B cell (primary cell): ENCODE measurements at regions not wholly inside any gene's neighbourhood (a gene's known extent, or its start where the extent isn't known, plus 50 kb on each side); places are given as distances from the start of the nearest gene placed in this dataset.

ENCODE experiments used
- ATAC-seq: fragments of 200-7000 bp; cut with Tn5 transposase; one replicate; pipeline ENCODE4 v1.10.0; 2021; ENCODE audit warnings: low read depth, mild to moderate bottlenecking, moderate number of reproducible peaks, moderate library complexity
- CTCF ChIA-PET: fragments of 350-600 bp; sonication (Branson Sonifier 250); formaldehyde crosslinking; loops from one replicate; lab custom pipeline; 2021; ENCODE audit warnings: antibody characterized with exemption, inconsistent platforms; lab: Charles Lee
- POLR2A ChIA-PET: fragments of 350-600 bp; sonication (Branson Sonifier 250); formaldehyde crosslinking; loops from one replicate; lab custom pipeline; 2021; ENCODE audit warnings: antibody characterized with exemption; lab: Charles Lee
- DNase-seq: peaks from one replicate; pipeline ENCODE4 v3.0.0; 2013
- H2AFZ ChIP-seq: 2 replicates; pipeline ENCODE4 v1.6.1; 2012; ENCODE audit warnings: mild to moderate bottlenecking, low read depth, low read length; ENCODE audit not compliant: insufficient read depth, poor library complexity, severe bottlenecking
- H3K27ac ChIP-seq, 2 donors: 1 replicate in 1 of 2; 2 replicates in 1 of 2; pipeline ENCODE4 v1.5.1; 2012 to 2013; ENCODE audit warnings: low read length in 2 of 2, mild to moderate bottlenecking in 2 of 2, moderate library complexity in 1 of 2
- H3K27me3 ChIP-seq, 4 experiments: fragments of 200-600 bp in 1 of 4; sonication (generic) in 1 of 4; replicated peaks in 1 of 4; 1 replicate in 2 of 4; 2 replicates in 2 of 4; pipeline versions ENCODE4 v1.6.1 to v1.7.0; 2013 to 2016; ENCODE audit warnings: low read length in 3 of 4, mild to moderate bottlenecking in 2 of 4, mixed read lengths in 1 of 4, moderate library complexity in 1 of 4; ENCODE audit not compliant: insufficient read depth in 4 of 4, control insufficient read depth in 3 of 4; ENCODE audit errors: control extremely low read depth in 1 of 4
- H3K36me3 ChIP-seq, 2 experiments: replicated peaks in 1 of 2; 1 replicate in 1 of 2; 2 replicates in 1 of 2; pipeline versions ENCODE4 v1.6.1 to v1.7.1; 2013; ENCODE audit warnings: low read length in 1 of 2; ENCODE audit not compliant: insufficient read depth in 2 of 2, control insufficient read depth in 1 of 2; ENCODE audit errors: control extremely low read depth in 1 of 2, extremely low read depth in 1 of 2
- H3K4me1 ChIP-seq, 2 donors: fragments of 200-600 bp in 1 of 2; sonication (generic) in 1 of 2; 1 replicate in 1 of 2; 2 replicates in 1 of 2; pipeline versions ENCODE4 v1.5.1 to v1.6.1; 2013 to 2017; ENCODE audit warnings: low read length in 2 of 2; ENCODE audit not compliant: control insufficient read depth in 2 of 2, insufficient read depth in 2 of 2
- H3K4me2 ChIP-seq: replicated peaks from 2 replicates; pipeline ENCODE3; 2012; ENCODE audit warnings: mild to moderate bottlenecking, low read depth, low read length; ENCODE audit not compliant: poor library complexity, severe bottlenecking
- H3K4me3 ChIP-seq, 5 experiments: fragments of 200-600 bp in 1 of 5; sonication (generic) in 1 of 5; 1 replicate in 3 of 5; 2 replicates in 2 of 5; pipeline versions ENCODE4 v1.5.1 to v1.7.0; 2011 to 2016; ENCODE audit warnings: low read length in 4 of 5, mild to moderate bottlenecking in 4 of 5, low read depth in 2 of 5, control low read depth in 1 of 5, moderate library complexity in 1 of 5; ENCODE audit not compliant: insufficient read depth in 1 of 5; ENCODE audit errors: control extremely low read depth in 1 of 5, extremely low read depth in 1 of 5
- H3K79me2 ChIP-seq: fragments of 200-600 bp; sonication (generic); one replicate; pipeline ENCODE4 v1.6.0; 2016; ENCODE audit warnings: low read length; ENCODE audit not compliant: control insufficient read depth, insufficient read depth
- H3K9ac ChIP-seq: fragments of 200-600 bp; sonication (generic); 2 replicates; pipeline ENCODE4 v1.6.1; 2017; ENCODE audit warnings: mild to moderate bottlenecking, low read length, moderate library complexity
- H3K9me3 ChIP-seq, 3 donors: one replicate each; pipeline versions ENCODE4 v1.6.1 to v1.7.1; 2013; ENCODE audit warnings: low read length in 2 of 3; ENCODE audit not compliant: control insufficient read depth in 2 of 3, insufficient read depth in 1 of 3; ENCODE audit errors: control extremely low read depth in 1 of 3
- H4K20me1 ChIP-seq: 2 replicates; pipeline ENCODE4 v1.6.0; 2012; ENCODE audit warnings: mild to moderate bottlenecking, low read length; ENCODE audit not compliant: insufficient read depth, control insufficient read depth, poor library complexity, severe bottlenecking
- H3K27ac Mint-ChIP-seq: one replicate; pipeline ENCODE4 v1.8.0; 2021; ENCODE audit warnings: mixed read lengths
- H3K27me3 Mint-ChIP-seq: one replicate; pipeline ENCODE4 v1.8.0; 2021; ENCODE audit warnings: mixed read lengths
- H3K4me1 Mint-ChIP-seq: one replicate; pipeline ENCODE4 v1.8.0; 2021; ENCODE audit warnings: mixed read lengths
- H3K4me3 Mint-ChIP-seq: one replicate; pipeline ENCODE4 v1.8.0; 2021; ENCODE audit warnings: mixed read lengths
- H3K9me3 Mint-ChIP-seq: one replicate; pipeline ENCODE4 v1.8.0; 2022; ENCODE audit warnings: mixed read lengths; ENCODE audit not compliant: insufficient read depth
- CTCF ChIP-seq: fragments of 200-600 bp; IDR thresholded peaks from one replicate; pipeline ENCODE4 v1.8.0; 2022; ENCODE audit warnings: antibody characterized with exemption, mild to moderate bottlenecking
- EZH2 ChIP-seq: IDR thresholded peaks from 2 replicates; pipeline ENCODE4 v1.6.1; 2012; ENCODE audit warnings: borderline replicate concordance, low read depth, mild to moderate bottlenecking, moderate library complexity, low read length; ENCODE audit not compliant: insufficient read depth, poor library complexity, severe bottlenecking
- WGBS: methylation state at CpG from one replicate; pipeline ENCODE4 v1.1.5; 2013; ENCODE audit warnings: missing lambda C conversion rate; ENCODE audit not compliant: insufficient coverage; 5-methylcytosine and 5-hydroxymethylcytosine counted together
- intact Hi-C: fragments of 100-400 bp; cut with micrococcal nuclease; formaldehyde crosslinking; loops from one replicate; pipeline ENCODE4 v1.10.0; 2022

GRCh38 chr12:94730847-94731246, 80.5 kb upstream of the TMCC3 start:
- H3K4me1 ChIP-seq: peaks cover under 1 to 1% of the 10 kb centered on the region in 2 donors
- no peak overlapping the region for H3K4me3 ChIP-seq
- Mint-ChIP-seq H3K4me3 (no peak overlapping the region), H3K27me3 (no peaks in the 10 kb centered on the region), H3K27ac (no peak overlapping the region), H3K9me3 (peaks cover 8% of the 10 kb centered on the region), H3K4me1 (peaks cover 15% of the 10 kb centered on the region)
- ChIA-PET CTCF (interaction anchor here (0.6 to 1.7 kb wide), 3 partner anchors 10 to 62 kb away, joined by 3 to 5 read pairs (median 4); no protein-coding TSS in a partner anchor), POLR2A (no interaction called here)
- intact Hi-C loops: no loop called here
- H3K27me3 ChIP-seq: no peaks in the 10 kb centered on the region
- H3K27ac ChIP-seq: no peak overlapping the region
- no peak overlapping the region for H3K9ac ChIP-seq
- WGBS: 100% methylated on average over 2 of the region's 4 CpGs
- ATAC-seq (no peak), DNase-seq (no peak)
- H4K20me1 ChIP-seq: peaks cover 31% of the 10 kb centered on the region
- peaks cover 0 to 21% (median 0%) of the 10 kb centered on the region in 3 donors for H3K9me3 ChIP-seq
- no peak for TF ChIP-seq CTCF
- no peak for TF ChIP-seq EZH2
- H3K79me2 ChIP-seq: peaks cover 7% of the 10 kb centered on the region
- H2AFZ ChIP-seq: no peak overlapping the region
- H3K36me3 ChIP-seq: no peaks in the 10 kb centered on the region
- H3K4me2 ChIP-seq: no peak overlapping the region

DNA sequence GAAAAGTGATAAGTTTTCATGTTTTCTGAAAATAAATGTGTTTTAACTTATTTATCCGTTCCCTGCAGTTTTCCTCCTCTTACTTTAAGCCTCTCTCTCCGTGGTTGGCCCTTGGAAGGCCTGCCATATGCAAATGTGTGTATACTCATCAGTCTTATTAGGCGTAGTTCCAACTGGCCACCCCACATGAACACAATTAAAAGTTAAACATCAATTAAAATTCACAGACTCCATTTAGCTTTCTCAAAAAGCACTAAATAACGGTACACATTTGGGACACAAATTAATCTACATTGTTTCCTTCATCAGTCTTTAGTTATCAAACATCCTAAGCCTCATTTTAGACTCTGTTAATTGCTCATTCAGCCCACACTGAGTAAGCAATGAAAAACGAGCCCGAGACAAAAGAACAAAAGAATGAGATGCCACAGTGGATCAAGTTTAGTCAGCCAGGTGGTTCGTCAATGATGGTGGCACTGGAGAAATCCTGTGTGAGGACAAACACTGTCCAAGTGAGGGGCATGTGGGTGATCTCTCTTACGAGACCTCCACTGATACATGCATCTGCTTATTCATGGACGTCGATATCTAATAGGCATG, 76.0 kb upstream of the TMCC3 start:
- H3K9me3 Mint-ChIP-seq: peaks cover 8% of the 10 kb centered on the region
- ChIA-PET CTCF (interaction anchor here (0.7 to 1.4 kb wide), 3 partner anchors 33 to 122 kb away, joined by 3 to 4 read pairs (median 3); no protein-coding TSS in a partner anchor), POLR2A (no interaction called here)
- 96% methylated on average over 9 of the region's 10 CpGs for WGBS
- peaks cover 58% of the 10 kb centered on the region for H4K20me1 ChIP-seq
- H3K27me3 ChIP-seq: no peaks in the 10 kb centered on the region
- no peaks in the 10 kb centered on the region for H3K27me3 Mint-ChIP-seq
- TF ChIP-seq CTCF (no peak), EZH2 (no peak)
- H2AFZ ChIP-seq: no peak overlapping the region
- H3K36me3 ChIP-seq: no peaks in the 10 kb centered on the region
- H3K4me1 Mint-ChIP-seq: peaks cover 43% of the 10 kb centered on the region
- no peak overlapping the region for H3K27ac Mint-ChIP-seq
- no peak for ATAC-seq
- no peak overlapping the region for H3K4me3 ChIP-seq
- no peak overlapping the region for H3K4me2 ChIP-seq
- H3K9ac ChIP-seq: no peak overlapping the region
- H3K4me3 Mint-ChIP-seq: no peak overlapping the region
- peaks cover 0 to 19% (median 0%) of the 10 kb centered on the region in 3 donors for H3K9me3 ChIP-seq
- no peak overlapping the region for H3K27ac ChIP-seq
- peaks cover 27 to 29% of the 10 kb centered on the region in 2 donors for H3K4me1 ChIP-seq
- peaks cover 37% of the 10 kb centered on the region for H3K79me2 ChIP-seq
- intact Hi-C loops: no loop called here
- DNase-seq: no peak
